NCI-H526 (cell line): ENCODE measurements at regions not wholly inside any gene's neighbourhood (a gene's known extent, or its start where the extent isn't known, plus 50 kb on each side); places are given as distances from the start of the nearest gene placed in this dataset.
"Not testable (repeated sequence)": the region's sequence is repeated elsewhere in the genome, so short reads cannot be mapped to it uniquely, and the experiment has no call there.

ENCODE experiments used
- DNase-seq, 2 experiments: peaks; one replicate each; lab custom pipeline; 2025; lab: John Stamatoyannopoulos, UW

GRCh38 chr1:219352961-219353651 is 179.4 kb downstream of the LYPLAL1 start:
- no peak for DNase-seq

GRCh38 chr1:219350172-219350931 is 176.7 kb downstream of the LYPLAL1 start:
- no peak for DNase-seq

GRCh38 chr1:219347921-219348391 is 174.3 kb downstream of the LYPLAL1 start:
- DNase-seq, result no peak

- no peak for DNase-seq
Measured at GRCh38 chr1:219347376-219347775, 173.7 kb downstream of the LYPLAL1 start.

- no peak for DNase-seq
Measured at GRCh38 chr1:219345953-219346352, 172.3 kb downstream of the LYPLAL1 start.

- no peak for DNase-seq
Measured at GRCh38 chr1:219342836-219343235, 169.2 kb downstream of the LYPLAL1 start.

GRCh38 chr1:219340796-219341195 is 167.1 kb downstream of the LYPLAL1 start:
- DNase-seq, result no peak

- DNase-seq, result no peak
Measured at GRCh38 chr1:219339466-219339865, 165.8 kb downstream of the LYPLAL1 start.

GRCh38 chr1:219337588-219337987 is 163.9 kb downstream of the LYPLAL1 start:
- DNase-seq, result no peak

- no peak for DNase-seq
Measured at GRCh38 chr1:219333626-219334025, 159.9 kb downstream of the LYPLAL1 start.

- DNase-seq, result no peak
Measured at GRCh38 chr1:219331424-219331823, 157.7 kb downstream of the LYPLAL1 start.

GRCh38 chr1:219330669-219331068 is 157.0 kb downstream of the LYPLAL1 start:
- no peak for DNase-seq

- no peak for DNase-seq
Measured at GRCh38 chr1:219330001-219330400, 156.3 kb downstream of the LYPLAL1 start.

- no peak for DNase-seq
Measured at GRCh38 chr1:219329578-219329977, 155.9 kb downstream of the LYPLAL1 start.

GRCh38 chr1:219326843-219327242 is 153.2 kb downstream of the LYPLAL1 start:
- no peak for DNase-seq

- DNase-seq, result no peak
Measured at GRCh38 chr1:219325368-219325742, 151.7 kb downstream of the LYPLAL1 start.

GRCh38 chr1:219324629-219325367 is 151.1 kb downstream of the LYPLAL1 start:
- no peak for DNase-seq

- DNase-seq, result no peak
Measured at GRCh38 chr1:219324171-219324570, 150.5 kb downstream of the LYPLAL1 start.

- no peak for DNase-seq
Measured at GRCh38 chr1:219323426-219323825, 149.7 kb downstream of the LYPLAL1 start.

GRCh38 chr1:219322766-219323165 is 149.1 kb downstream of the LYPLAL1 start:
- no peak for DNase-seq

GRCh38 chr1:219320563-219320962 is 146.9 kb downstream of the LYPLAL1 start:
- DNase-seq, result not testable (repeated sequence)

- DNase-seq, result no peak
Measured at GRCh38 chr1:219318826-219319225, 145.1 kb downstream of the LYPLAL1 start.
